GM12891 (cell line): ENCODE measurements at regions not wholly inside any gene's neighbourhood (a gene's known extent, or its start where the extent isn't known, plus 50 kb on each side); places are given as distances from the start of the nearest gene placed in this dataset.

Source experiments
- PAX5 ChIP-seq: IDR thresholded peaks from 2 replicates; pipeline ENCODE4 v1.6.1; 2011; ENCODE audit warnings: low read length, moderate library complexity, mild to moderate bottlenecking; ENCODE audit not compliant: insufficient read depth, severe bottlenecking
- POLR2A ChIP-seq: IDR thresholded peaks from 2 replicates; pipeline ENCODE4 v1.6.1; 2011; ENCODE audit warnings: low read depth, low read length, control low read depth
- POLR2AphosphoS5 ChIP-seq: IDR thresholded peaks from 2 replicates; pipeline ENCODE4 v1.6.1; 2011; ENCODE audit warnings: low read depth, low read length, control low read depth
- SPI1 ChIP-seq: IDR thresholded peaks from 2 replicates; pipeline ENCODE4 v1.6.1; 2011; ENCODE audit warnings: low read depth, low read length, control low read depth
- TAF1 ChIP-seq: IDR thresholded peaks from 2 replicates; pipeline ENCODE4 v1.6.1; 2011; ENCODE audit warnings: low read depth, low read length, control low read depth

GRCh38 chr13:88103824-88104223 lies 432.7 kb downstream of the SLITRK5 start:
- TF ChIP-seq POLR2AphosphoS5 (no peak), POLR2A (no peak), PAX5 (no peak), TAF1 (no peak), SPI1 (no peak)
